Right lobe of liver (tissue), 6 donors: ENCODE measurements at regions not wholly inside any gene's neighbourhood (a gene's known extent, or its start where the extent isn't known, plus 50 kb on each side); places are given as distances from the start of the nearest gene placed in this dataset.

ENCODE experiments used
- ATAC-seq, 4 donors: fragments of 200-7000 bp; cut with Tn5 transposase; one replicate each; pipeline ENCODE4 v1.9.1; 2020; ENCODE audit warnings: mild to moderate bottlenecking in 4 of 4, moderate library complexity in 4 of 4
- DNase-seq, 3 donors: peaks; one replicate each; pipeline ENCODE4 v3.0.0-alpha.2; 2020
- H3K27ac ChIP-seq, 3 donors: fragments of 200-600 bp; one replicate each; pipeline ENCODE4 v1.8.0; 2022
- H3K27me3 ChIP-seq, 2 donors: fragments of 200-600 bp; one replicate each; pipeline ENCODE4 v1.8.0; 2022
- H3K36me3 ChIP-seq, 4 donors: fragments of 200-600 bp; sonication (generic) in 1 of 4; one replicate each; pipeline versions ENCODE4 v1.5.1 to v1.8.0; 2017 to 2022; ENCODE audit warnings: control low read depth in 1 of 4
- H3K4me1 ChIP-seq, 4 donors: fragments of 200-600 bp; sonication (generic) in 1 of 4; one replicate each; pipeline versions ENCODE4 v1.5.1 to v1.8.0; 2017 to 2022; ENCODE audit warnings: control low read depth in 1 of 4
- H3K4me3 ChIP-seq, 3 donors: fragments of 200-600 bp; one replicate each; pipeline ENCODE4 v1.8.0; 2022
- H3K9me3 ChIP-seq, 4 donors: fragments of 200-600 bp; sonication (generic) in 1 of 4; one replicate each; pipeline versions ENCODE4 v1.5.1 to v1.8.0; 2017 to 2022; ENCODE audit warnings: control low read depth in 1 of 4
- POLR2A ChIP-seq: fragments of 450-650 bp; IDR thresholded peaks from one replicate; pipeline ENCODE4 v1.6.1; 2017; ENCODE audit warnings: antibody characterized with exemption, mild to moderate bottlenecking
- WGBS: methylation state at CpG from one replicate; pipeline ENCODE4 v1.1.6; 2018; ENCODE audit warnings: low coverage, low lambda C conversion rate; ENCODE audit not compliant: insufficient coverage; ENCODE audit errors: missing lambda C conversion rate; 5-methylcytosine and 5-hydroxymethylcytosine counted together
- intact Hi-C, 2 donors: fragments of 100-400 bp; cut with DNase I; formaldehyde crosslinking; loops; one replicate each; pipeline versions ENCODE4 v1.11.2 to v1.14.1; 2022
- TF ChIP-seq, protein P1 (sequence below), 4 donors: fragments of 200-600 bp in 3 of 4; fragments of 450-650 bp in 1 of 4; IDR thresholded peaks; one replicate each; pipeline versions ENCODE4 v1.5.1 to v1.8.0; 2016 to 2022; ENCODE audit warnings: antibody characterized with exemption in 4 of 4, mild to moderate bottlenecking in 2 of 4
- donor health status: DM: no; HTN: yes; CAD: no.
- donor health status: DM: no; HTN: no; CAD: no.
- donor health status: DM: no; HTN: no; CAD: no.
- donor health status: DM: no; HTN: yes; CAD: no.
- donor health status: DM: no; HTN: yes; CAD: no.

DNA sequence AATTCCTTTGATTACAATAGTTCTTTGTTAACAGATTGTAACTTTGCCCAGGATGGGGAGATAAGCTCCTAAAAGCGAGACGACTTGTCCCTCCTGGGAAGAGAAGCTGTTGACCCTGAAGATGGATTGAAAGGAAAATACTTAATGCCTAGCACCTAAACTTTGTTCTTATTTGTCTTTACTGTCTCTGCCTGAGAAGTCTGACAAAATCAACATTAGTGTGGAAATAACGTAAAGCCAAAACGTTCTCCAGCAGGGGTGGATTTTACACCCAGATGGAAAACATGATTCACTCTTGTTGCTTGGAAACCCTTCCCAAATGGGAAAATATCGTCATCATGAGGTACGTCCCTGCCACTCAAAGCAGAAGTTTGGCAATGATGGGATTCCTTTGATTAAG, 450.1 kb downstream of the SLC4A3 start:
- DNase-seq (no peak), ATAC-seq (no peak)
- no peaks in the 10 kb centered on the region for H3K4me1 ChIP-seq
- intact Hi-C loops, result no loop called here
- H3K9me3 ChIP-seq, result no peaks in the 10 kb centered on the region
- 22% methylated on average over 6 of the region's 6 CpGs for WGBS
- no peak for TF ChIP-seq POLR2A
- TF ChIP-seq, protein P1, sequence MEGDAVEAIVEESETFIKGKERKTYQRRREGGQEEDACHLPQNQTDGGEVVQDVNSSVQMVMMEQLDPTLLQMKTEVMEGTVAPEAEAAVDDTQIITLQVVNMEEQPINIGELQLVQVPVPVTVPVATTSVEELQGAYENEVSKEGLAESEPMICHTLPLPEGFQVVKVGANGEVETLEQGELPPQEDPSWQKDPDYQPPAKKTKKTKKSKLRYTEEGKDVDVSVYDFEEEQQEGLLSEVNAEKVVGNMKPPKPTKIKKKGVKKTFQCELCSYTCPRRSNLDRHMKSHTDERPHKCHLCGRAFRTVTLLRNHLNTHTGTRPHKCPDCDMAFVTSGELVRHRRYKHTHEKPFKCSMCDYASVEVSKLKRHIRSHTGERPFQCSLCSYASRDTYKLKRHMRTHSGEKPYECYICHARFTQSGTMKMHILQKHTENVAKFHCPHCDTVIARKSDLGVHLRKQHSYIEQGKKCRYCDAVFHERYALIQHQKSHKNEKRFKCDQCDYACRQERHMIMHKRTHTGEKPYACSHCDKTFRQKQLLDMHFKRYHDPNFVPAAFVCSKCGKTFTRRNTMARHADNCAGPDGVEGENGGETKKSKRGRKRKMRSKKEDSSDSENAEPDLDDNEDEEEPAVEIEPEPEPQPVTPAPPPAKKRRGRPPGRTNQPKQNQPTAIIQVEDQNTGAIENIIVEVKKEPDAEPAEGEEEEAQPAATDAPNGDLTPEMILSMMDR (IDR thresholded peaks at IDR 0.05), result no peak
- H3K36me3 ChIP-seq, result no peaks in the 10 kb centered on the region
- no peak overlapping the region for H3K4me3 ChIP-seq
- no peak overlapping the region for H3K27ac ChIP-seq
- H3K27me3 ChIP-seq, result no peaks in the 10 kb centered on the region

DNA sequence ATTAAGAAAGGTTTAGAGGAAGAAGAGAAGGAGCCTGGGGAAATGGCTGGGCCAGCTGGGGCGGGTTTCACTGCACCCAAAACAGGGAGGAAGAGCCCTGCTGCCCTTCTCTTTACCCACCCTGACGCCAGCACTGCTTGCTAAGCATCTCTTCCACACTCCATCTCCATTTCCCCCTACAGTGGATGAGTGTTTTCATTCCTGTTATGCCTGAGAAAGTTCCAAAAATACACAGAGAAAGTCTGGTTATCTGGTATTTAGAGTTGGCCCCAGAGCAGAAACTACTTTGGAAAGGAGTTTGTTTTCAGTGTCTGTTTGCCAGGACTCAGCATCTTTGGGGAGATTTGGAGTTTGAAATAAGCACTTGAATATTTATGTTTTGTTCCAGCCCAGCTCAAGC, 451.0 kb downstream of the SLC4A3 start:
- TF ChIP-seq, protein P1 (IDR thresholded peaks at IDR 0.05), result no peak
- TF ChIP-seq POLR2A, result no peak
- no peaks in the 10 kb centered on the region for H3K27me3 ChIP-seq
- intact Hi-C loops, result no loop called here
- H3K9me3 ChIP-seq, result no peaks in the 10 kb centered on the region
- H3K4me1 ChIP-seq, result no peaks in the 10 kb centered on the region
- 42% methylated on average over 2 of the region's 2 CpGs for WGBS
- H3K36me3 ChIP-seq, result no peaks in the 10 kb centered on the region
- no peak for DNase-seq
- H3K27ac ChIP-seq, result no peak overlapping the region
- H3K4me3 ChIP-seq, result no peak overlapping the region
- no peak for ATAC-seq

DNA sequence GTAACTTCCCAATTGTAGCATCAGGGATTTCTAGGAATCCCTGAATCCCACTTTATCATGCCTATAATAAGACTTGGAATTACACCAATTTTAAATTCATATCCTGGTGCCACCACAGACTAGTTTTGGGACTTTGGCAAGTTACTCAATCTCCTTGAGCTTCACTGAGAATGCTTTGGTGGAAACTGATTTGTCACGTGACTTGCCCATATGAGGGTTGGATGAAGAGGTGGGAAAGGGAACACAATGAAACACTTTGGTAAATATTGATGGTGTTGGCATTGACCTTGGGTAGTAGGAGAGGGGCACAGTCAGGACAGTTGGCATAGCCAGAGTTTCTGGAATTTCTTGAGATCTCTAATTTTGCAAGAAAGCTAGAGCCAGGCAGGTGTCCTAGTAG, 452.2 kb downstream of the SLC4A3 start:
- no peak overlapping the region for H3K4me3 ChIP-seq
- H3K4me1 ChIP-seq, result no peaks in the 10 kb centered on the region
- no peak overlapping the region for H3K27ac ChIP-seq
- ATAC-seq (no peak), DNase-seq (no peak)
- no peaks in the 10 kb centered on the region for H3K36me3 ChIP-seq
- 56% methylated on average over 1 of the region's 1 CpG for WGBS
- no peak for TF ChIP-seq POLR2A
- TF ChIP-seq, protein P1 (IDR thresholded peaks at IDR 0.05), result no peak
- intact Hi-C loops, result no loop called here
- H3K27me3 ChIP-seq, result no peaks in the 10 kb centered on the region
- H3K9me3 ChIP-seq, result no peaks in the 10 kb centered on the region

DNA sequence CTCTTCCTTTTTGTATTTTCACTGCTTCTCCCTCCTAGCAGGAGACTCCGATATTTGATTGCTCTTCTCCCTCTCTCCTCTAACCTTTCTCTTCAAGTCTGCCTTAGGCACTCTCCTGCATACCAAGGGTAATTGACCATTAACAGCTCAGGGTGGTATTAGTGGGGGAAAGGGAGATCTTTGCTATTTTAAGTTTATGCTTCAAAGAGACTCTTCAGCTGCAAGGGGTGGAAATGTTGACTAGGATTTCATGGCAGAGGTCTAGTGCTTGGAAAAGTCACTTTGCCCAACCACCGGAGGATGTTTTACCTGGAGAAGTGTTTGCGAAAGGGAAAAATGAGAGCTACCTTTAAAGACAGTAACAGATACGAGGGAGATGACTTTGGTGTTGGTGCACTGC, 453.7 kb downstream of the SLC4A3 start:
- TF ChIP-seq, protein P1 (IDR thresholded peaks at IDR 0.05), result no peak
- no peak for TF ChIP-seq POLR2A
- no peaks in the 10 kb centered on the region for H3K4me1 ChIP-seq
- H3K9me3 ChIP-seq, result no peaks in the 10 kb centered on the region
- DNase-seq (no peak), ATAC-seq (no peak)
- intact Hi-C loops, result no loop called here
- H3K36me3 ChIP-seq, result no peaks in the 10 kb centered on the region
- no peak overlapping the region for H3K4me3 ChIP-seq
- H3K27me3 ChIP-seq, result no peaks in the 10 kb centered on the region
- WGBS, result 66% methylated on average over 3 of the region's 4 CpGs
- H3K27ac ChIP-seq, result no peak overlapping the region

DNA sequence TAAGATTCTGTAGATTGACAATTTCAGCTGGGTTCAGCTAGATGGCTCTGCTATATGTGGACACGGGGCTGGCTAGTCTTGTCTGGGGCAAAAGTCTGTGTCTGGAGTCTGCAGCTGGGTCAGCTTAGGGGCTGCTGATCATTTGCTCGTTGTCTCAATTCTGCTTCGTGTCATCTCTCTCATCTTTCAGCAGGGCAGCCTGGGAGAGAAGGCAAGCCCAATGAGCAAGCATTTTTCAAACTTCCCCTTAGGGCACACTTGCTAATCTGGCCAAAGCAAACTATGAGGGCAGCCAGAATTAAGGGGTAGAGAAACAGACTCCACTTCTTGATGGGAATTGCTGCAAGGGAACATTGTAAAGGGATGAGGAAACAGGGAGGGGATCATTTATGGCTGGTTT, 462.6 kb downstream of the SLC4A3 start:
- WGBS, result 27% methylated on average over 3 of the region's 3 CpGs
- Histone ChIP-seq H3K4me3 (no peak overlapping the region), H3K27ac (no peak overlapping the region), H3K27me3 (no peaks in the 10 kb centered on the region), H3K4me1 (no peaks in the 10 kb centered on the region), H3K9me3 (no peaks in the 10 kb centered on the region), H3K36me3 (no peaks in the 10 kb centered on the region)
- TF ChIP-seq, protein P1 (IDR thresholded peaks at IDR 0.05), result no peak
- TF ChIP-seq POLR2A, result no peak
- ATAC-seq (no peak), DNase-seq (no peak)
- intact Hi-C loops, result no loop called here
